GM20431 (cell line): ENCODE measurements at regions not wholly inside any gene's neighbourhood (a gene's known extent, or its start where the extent isn't known, plus 50 kb on each side); places are given as distances from the start of the nearest gene placed in this dataset.

Experiments
- in situ Hi-C: fragments of 300-500 bp; cut with MseI, MboI; formaldehyde crosslinking; loops from one replicate; pipeline ENCODE4 v1.15.0; 2020; ENCODE audit warnings: low sequenced_read_pairs; ENCODE audit not compliant: unreplicated experiment

DNA sequence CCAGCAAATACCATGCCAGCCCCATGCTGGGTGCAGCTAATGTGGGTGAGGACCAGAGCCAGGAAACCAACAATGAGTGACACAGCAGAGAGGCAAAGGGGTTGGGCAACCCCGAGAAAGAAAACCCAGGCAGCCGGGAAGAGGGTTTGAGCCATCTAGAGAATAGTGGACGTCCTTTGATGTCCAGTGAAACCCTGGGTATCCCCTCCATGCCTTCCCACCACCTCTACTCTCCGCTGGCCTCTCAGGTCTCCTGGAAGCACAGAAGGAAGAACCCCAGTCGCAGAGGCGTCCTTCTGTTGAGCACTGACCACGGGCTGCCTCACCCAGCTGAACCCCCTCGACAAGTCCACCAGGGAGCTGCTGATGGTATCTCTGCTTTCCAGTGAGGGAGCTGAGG is 657.4 kb upstream of the ID2 start:
- in situ Hi-C loops: no loop called here

DNA sequence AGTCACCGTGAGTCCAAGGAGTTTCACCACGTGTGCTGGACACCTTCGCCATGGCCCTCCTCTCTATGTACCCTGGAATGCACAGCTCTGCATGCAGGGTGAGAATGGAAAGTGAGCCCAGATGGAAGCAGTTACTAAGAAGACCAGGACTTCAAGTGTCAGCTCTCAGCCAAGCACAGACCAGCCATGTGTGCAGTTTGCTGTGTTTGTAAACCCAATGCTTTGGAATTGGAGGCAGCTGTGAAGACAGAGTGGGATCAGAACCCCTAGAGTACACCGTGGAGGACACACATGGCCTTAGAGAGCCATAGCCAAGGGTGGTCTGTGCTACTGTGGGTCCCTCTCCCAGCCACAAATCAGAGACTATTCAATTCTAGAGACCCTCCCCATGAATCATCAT is 655.5 kb upstream of the ID2 start:
- in situ Hi-C loops: no loop called here

DNA sequence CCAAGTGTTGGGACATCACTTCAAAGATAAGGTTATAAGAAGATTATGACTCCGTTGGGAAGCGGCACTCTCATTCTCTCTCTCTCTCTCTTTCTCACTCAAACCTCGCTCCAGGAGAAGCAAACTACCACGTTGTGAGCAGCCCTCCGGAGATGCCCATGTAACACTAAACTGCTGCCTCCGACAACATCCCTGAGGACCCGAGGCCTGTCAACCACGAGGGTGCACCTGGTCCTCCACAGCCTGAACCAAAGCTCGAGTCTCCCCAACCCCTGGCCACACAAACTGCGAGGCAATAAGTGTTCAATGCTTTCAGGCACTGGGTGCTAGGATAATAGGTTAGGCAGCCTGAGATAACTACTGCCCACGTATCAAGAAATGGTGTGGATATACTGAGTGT is 654.5 kb upstream of the ID2 start:
- in situ Hi-C loops: no loop called here

DNA sequence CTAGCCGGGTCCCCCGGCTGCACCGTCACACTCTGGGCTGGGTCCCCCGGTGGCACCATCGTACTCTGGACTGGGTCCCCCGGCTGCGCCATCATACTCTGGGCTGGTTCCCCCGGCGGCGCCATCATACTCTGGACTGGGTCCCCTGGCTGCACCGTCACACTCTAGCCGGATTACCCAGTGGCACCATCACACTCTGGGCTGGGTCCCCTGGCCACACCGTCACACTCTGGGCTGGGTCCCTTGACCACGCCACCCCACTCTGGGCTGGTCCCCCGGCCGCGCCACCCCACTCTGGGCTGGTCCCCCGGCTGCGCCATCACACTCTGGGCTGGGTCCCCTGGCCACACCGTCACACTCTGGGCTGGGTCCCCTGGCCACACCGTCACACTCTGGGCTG is 653.8 kb upstream of the ID2 start:
- in situ Hi-C loops: no loop called here

- in situ Hi-C loops: no loop called here
These were observed 653.4 kb upstream of the ID2 start for GRCh38 chr2:8028436-8028835.

DNA sequence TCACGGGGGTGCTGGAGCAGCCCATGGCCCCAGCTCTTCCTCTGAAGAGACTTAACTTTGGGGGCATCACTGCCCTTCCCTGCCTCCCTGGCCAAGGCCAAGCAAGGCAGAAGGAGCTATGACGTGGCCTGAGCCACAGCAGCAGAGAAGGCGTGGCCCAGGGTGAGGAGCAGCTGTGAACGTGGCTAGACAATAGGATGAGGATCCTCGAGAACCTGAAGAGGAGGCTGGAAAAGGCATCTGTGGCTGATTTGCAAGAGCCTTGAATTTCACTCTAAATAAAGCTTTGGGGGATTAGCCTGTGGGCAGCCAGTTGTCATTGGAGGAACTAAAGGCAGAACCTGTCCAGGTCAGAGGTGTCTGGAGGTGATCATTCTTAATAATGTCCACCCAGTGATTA is 652.9 kb upstream of the ID2 start:
- in situ Hi-C loops: no loop called here

GRCh38 chr2:8030573-8031303 is 651.1 kb upstream of the ID2 start:
- in situ Hi-C loops: no loop called here

GRCh38 chr2:8031370-8031769 is 650.5 kb upstream of the ID2 start:
- in situ Hi-C loops: no loop called here

- in situ Hi-C loops: no loop called here
These were observed 648.2 kb upstream of the ID2 start for GRCh38 chr2:8033546-8034096.

- in situ Hi-C loops: no loop called here
These were observed 645.5 kb upstream of the ID2 start for GRCh38 chr2:8036366-8036765.

GRCh38 chr2:8039732-8040131 is 642.1 kb upstream of the ID2 start:
- in situ Hi-C loops: no loop called here

DNA sequence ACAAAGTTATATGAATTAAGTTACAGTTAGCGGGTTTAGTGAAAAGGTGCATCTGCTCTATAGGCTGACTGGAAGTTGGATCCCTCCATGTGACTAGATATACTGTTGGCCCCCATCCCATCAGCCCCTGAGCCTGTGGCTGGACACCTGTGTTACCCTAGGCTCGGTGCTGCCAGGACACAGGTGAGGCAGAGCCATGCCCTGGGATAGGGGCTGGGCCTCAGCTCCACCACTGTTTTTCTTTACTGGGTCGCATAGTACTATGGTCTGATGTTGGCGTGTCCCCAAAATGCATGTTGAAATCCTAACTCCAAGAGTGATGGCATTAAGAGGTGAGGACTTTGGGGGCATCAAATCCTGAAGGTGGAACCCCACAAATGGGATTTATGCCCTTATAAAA is 638.6 kb upstream of the ID2 start:
- in situ Hi-C loops: no loop called here

GRCh38 chr2:8044046-8044594 is 637.7 kb upstream of the ID2 start:
- in situ Hi-C loops: no loop called here

DNA sequence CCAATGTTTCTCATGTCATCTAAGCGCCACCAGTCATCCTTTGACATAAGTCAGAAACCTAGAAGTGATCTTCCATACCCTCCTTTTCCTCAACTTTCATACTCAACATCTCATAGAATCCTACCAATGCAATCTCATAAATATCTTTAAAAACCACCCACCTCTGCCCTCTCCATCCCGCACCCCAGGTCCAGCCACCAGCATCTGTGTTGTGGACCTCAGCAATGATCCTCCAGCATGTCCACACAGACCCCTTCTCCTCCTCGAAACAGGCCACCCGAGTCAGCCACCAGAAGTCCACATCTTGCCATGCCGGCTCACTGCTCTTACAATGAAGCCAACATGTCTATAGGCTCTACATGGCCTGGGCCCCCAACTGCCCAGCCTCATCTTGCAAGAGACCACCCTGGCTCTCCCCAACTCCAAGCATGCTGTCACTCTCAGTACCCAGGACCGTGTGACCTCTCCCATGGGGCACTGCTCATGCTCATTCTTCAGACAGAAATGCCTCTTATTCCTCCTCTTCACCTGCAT is 636.7 kb upstream of the ID2 start:
- in situ Hi-C loops: no loop called here

DNA sequence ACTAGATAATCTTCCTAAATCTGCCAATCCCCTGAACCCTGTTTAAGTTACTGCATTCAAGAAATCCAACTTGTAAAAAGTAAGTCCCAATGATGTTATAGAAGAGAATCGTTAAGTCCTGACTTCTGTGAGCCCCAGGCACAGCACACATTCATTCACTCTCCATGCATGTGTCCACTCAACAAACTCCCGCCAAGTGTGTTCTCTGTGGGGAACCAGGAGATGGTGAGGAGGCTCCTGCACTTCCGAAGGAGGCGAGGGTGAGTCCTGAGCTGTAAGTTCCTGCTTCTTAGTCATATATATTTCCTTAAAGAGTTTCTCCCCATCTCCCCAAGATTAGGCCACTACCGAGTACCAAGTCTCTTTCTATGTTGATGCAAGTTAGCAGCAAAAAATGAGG is 635.0 kb upstream of the ID2 start:
- in situ Hi-C loops: no loop called here

GRCh38 chr2:8049176-8049575 is 632.7 kb upstream of the ID2 start:
- in situ Hi-C loops: no loop called here

GRCh38 chr2:8049851-8050571 is 631.8 kb upstream of the ID2 start:
- in situ Hi-C loops: no loop called here

GRCh38 chr2:8053216-8053615 is 628.6 kb upstream of the ID2 start:
- in situ Hi-C loops: no loop called here

GRCh38 chr2:8054070-8054469 is 627.8 kb upstream of the ID2 start:
- in situ Hi-C loops: no loop called here

DNA sequence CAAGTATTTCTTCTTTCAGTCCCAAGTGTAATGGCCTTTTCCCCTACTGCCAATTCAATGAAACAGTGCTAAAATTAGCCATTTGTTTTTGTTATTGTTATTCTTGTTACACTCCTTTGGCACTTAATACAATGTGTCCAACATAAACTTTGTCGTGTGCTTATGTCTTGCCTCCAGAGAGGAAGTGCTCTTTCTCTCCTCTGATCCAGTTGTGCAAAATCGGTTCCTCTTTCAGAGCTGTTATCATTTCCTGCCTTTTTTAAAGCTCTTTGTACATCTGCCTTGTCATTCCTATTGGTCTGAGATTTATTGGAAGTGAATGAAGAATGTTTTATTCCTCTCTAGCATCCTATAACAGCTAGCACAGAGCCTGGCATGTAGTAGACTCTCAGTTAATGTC is 623.2 kb upstream of the ID2 start:
- in situ Hi-C loops: no loop called here

- in situ Hi-C loops: no loop called here
These were observed 622.6 kb upstream of the ID2 start for GRCh38 chr2:8059255-8059654.
